Caki2 (cell line): ENCODE measurements at regions not wholly inside any gene's neighbourhood (a gene's known extent, or its start where the extent isn't known, plus 50 kb on each side); places are given as distances from the start of the nearest gene placed in this dataset.
"Not testable (repeated sequence)": the region's sequence is repeated elsewhere in the genome, so short reads cannot be mapped to it uniquely, and the experiment has no call there.

Source experiments
- DNase-seq: peaks from one replicate; pipeline ENCODE4 v3.0.0-alpha.2; 2015; ENCODE audit warnings: low read depth
- in situ Hi-C: cut with HindIII; loops from 2 replicates; pipeline ENCODE4 v1.10.0; 2016; ENCODE audit warnings: low sequenced_read_pairs, low pct_unique_long_range_greater_than_20kb, mixed read lengths

DNA sequence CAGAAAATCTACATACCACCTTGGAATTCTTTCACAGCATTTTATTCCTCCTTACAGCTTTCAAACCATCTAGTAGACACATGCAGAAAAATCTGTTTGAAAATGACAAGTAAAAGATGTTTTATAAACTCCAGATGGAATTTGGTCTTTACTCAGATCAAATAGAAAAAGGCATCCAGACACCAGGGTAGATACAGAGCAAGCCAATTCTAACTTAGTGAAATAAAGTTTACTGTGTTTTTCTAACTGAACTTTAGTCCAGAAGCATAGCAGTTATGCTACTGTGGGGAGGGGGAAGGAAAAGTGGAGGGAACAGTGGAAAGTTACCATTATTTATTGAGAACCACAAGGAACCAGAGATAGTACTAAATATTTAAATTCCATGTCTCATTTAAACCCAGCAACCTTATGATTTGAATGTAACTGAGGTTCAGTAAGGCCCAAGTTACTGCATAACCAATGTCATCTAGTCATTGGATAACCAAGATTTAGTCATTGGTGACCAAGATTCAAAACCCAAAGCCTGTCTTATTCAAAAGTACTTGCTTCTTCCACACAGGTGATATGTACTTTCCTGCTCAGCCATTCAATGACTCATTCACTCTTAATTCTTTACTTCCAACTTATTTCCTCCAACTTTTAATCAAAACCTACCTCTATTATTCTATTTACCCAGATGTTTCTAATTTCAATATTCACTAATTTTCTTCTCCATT is 57.7 kb downstream of the RAD51AP2 start:
- DNase-seq: peak; percentile 21
- in situ Hi-C loops: no loop called here

- no peak for DNase-seq
- in situ Hi-C loops: no loop called here
Observed at GRCh38 chr2:17455343-17455742, 62.9 kb downstream of the RAD51AP2 start.

GRCh38 chr2:17446191-17446590 is 72.0 kb downstream of the RAD51AP2 start:
- in situ Hi-C loops, DNase-seq: not testable (repeated sequence)

GRCh38 chr2:17445744-17446143 is 72.5 kb downstream of the RAD51AP2 start:
- in situ Hi-C loops: no loop called here
- no peak for DNase-seq

DNA sequence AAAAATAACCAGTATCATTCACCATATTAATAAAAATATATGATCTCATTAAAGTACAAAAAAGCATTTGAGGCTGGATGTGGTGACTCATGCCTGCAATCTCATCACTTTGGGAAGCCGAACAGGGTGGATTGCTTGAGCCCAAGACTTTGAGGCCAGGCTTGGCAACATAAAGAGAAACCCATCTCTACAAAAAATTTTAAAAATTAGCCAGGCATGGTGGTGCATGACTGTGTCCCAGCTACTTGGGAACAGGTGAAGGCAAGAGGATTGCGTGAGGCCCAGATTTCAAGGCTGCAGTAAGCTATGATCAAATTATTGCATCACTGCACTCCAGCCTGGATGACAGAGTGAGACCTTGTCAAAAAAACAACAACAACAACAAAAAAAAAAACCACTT is 75.9 kb downstream of the RAD51AP2 start:
- DNase-seq: peak; percentile 78
- in situ Hi-C loops: no loop called here

GRCh38 chr2:17441790-17442189 is 76.5 kb downstream of the RAD51AP2 start:
- in situ Hi-C loops: no loop called here

GRCh38 chr2:17441055-17441771 is 77.0 kb downstream of the RAD51AP2 start:
- in situ Hi-C loops: no loop called here
- peak; percentile 95 for DNase-seq

More at GRCh38 chr2:17441790-17442189, 76.5 kb downstream of the RAD51AP2 start:
- no peak for DNase-seq

DNA sequence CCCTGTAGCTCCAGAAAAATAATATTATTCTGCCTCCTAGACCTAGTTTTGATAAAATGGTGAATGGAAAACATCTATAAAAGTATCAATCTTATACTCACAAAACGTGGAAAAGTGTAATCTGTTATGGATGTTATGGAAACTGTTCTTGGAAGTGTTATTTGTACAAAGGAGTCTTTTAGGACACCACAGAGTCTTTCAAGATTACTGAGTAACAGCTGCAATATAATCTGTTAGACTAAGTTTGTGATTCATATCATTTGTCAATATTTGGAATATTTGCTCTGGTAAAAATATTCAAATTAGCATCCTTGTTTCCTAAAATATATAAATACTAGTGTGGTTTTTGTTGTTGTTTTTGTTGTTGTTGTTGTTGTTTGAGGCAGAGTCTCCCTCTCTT is 87.9 kb downstream of the RAD51AP2 start:
- in situ Hi-C loops: no loop called here
- DNase-seq: no peak

DNA sequence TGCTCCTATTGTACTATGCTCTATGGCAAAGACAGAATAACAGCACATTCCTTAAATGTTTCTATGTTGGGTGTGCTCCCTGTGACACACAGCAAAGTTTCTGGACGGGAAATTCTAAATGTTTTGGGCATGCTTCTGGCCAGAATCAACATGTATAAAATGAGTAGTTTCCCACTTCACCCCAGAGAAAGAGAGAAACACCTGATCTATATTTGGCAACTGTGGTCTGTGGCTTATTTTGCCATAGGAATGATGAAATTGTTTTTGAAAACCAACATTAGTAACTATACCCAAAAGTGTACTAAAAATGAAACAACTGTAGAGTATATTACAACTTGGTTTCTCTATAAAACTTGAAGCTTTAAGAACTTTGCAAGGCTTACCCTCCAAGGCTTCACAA is 89.1 kb downstream of the RAD51AP2 start:
- in situ Hi-C loops: no loop called here
- DNase-seq: peak; percentile 37

GRCh38 chr2:17427401-17427800 is 90.8 kb downstream of the RAD51AP2 start:
- in situ Hi-C loops: no loop called here
- DNase-seq: no peak

GRCh38 chr2:17426743-17427142 is 91.5 kb downstream of the RAD51AP2 start:
- DNase-seq: peak; percentile 71
- in situ Hi-C loops: no loop called here

DNA sequence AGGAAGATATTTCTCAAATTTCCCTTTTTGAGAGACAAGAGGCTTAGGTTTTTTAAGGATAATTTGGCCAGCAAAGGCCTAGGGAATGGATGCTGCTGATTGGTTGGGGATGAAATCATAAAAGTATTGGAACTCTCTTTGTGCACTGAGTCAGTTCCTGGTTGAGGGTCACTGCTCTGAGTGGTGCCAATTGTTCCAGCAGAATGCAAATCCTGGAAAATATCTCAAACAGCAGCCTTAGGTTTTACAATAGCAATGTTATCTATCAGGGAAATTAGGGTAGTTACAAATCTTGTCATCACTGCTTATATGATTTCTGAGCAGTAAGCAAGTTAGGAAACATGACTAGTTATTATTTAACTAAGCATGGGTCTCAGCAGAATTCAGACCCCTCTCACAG is 96.2 kb downstream of the RAD51AP2 start:
- in situ Hi-C loops: no loop called here
- peak; percentile 97 for DNase-seq

- peak; percentile 92 for DNase-seq
- in situ Hi-C loops: no loop called here
Observed at GRCh38 chr2:17416884-17417391, 101.3 kb downstream of the RAD51AP2 start.

DNA sequence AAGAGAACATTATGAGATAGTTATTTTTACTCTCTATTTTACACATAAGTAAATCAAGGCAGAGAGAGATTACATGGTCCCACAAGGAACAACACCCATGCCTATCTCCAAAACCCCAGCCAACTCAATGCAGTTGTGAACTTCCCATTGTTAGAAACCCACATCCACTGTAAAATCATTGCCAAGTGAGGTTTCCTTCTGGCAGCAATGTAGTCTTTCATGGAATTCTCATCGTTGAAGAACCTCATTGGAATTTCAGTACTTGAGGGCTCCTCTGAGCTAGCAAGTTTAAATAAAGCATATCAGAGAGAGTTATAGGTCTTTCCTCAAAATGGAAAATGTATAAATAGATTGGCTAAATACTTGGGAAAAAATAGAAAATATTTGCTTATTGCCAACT is 105.2 kb downstream of the RAD51AP2 start:
- no peak for DNase-seq
- in situ Hi-C loops: no loop called here

DNA sequence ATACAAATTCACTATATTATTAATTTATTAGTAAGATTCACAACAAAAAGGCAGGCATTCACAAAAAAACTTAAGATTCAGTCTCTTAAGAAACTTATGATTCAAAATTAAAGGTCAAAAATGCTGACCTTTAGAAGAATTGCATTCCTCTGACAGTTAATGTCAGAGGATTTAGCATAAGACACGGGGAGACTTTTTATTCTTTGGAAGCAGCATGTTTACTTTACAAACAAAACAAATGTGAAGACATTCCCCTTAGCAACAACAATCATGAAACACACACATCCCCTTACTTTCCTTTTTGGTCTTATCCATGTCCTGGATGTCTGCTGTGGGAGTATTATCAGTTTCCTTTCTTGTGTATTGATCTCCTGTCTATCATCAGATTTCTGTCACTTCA is 117.1 kb downstream of the RAD51AP2 start:
- in situ Hi-C loops: no loop called here
- DNase-seq: no peak

- in situ Hi-C loops: no loop called here
- DNase-seq: no peak
Observed at GRCh38 chr2:17398770-17399169, 119.5 kb downstream of the RAD51AP2 start.

DNA sequence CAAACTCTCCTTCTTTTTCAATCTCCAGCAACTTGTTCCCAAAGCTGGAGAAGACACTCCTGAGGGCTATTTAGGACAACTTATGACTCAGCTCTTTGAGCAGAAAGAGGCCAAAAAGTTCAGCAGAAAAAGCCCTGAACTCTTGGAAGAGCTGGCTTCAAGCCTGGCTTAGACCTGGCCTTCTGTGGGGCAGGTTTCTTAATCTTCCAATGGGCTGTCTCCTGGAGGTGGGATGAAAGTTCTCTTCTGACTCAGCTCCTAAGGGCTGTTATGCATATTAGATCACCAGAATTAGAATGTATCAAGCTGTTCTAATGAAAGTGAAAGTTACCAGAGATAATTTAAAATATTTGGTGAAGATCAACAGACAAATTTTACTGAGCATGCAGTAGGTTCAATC is 129.4 kb downstream of the RAD51AP2 start:
- no peak for DNase-seq
- in situ Hi-C loops: no loop called here

DNA sequence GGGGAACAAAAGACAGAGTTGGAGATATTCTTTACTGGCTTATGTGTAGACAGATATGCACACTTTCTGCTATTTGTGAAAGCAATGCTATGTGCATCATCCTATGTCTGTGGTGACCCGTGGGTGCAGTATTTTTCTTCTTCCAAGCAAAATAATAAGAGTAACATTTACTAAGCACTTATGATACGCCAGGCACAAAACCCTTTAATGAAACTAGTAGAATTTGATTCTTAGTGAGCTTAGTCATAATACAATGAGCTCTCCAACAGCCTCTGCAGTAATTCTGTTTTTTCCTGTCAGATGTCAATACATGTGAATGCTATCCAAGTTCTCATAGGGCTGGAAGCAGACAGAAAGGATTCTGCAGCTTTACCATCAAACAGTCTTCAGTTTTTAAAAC is 130.6 kb downstream of the RAD51AP2 start:
- in situ Hi-C loops: no loop called here
- DNase-seq: no peak

DNA sequence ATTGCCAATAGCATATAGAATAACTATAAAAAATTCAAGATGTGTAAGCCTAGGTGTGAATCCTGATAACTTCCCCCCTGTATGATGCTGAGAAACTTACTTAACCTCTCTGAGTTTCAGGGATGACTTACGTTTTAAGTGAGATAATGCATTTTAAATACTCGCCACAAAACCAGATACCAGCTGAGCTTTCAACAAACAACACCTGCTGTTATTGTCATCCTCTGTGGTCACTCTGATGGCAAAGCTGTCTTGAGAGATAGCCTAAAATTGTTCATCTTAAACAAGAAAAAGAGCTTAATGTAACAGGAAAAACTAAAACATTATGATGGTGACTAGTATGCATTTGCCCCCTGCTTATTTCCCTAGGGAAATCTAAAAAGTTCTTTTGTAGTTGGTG is 131.5 kb downstream of the RAD51AP2 start:
- in situ Hi-C loops: no loop called here

GRCh38 chr2:17380003-17380402 is 138.2 kb downstream of the RAD51AP2 start:
- in situ Hi-C loops: no loop called here
- DNase-seq: no peak

More for the DNA sequence above, 131.5 kb downstream of the RAD51AP2 start:
- DNase-seq: no peak
